ENCODE measurements at regions not wholly inside any gene's neighbourhood (a gene's known extent, or its start where the extent isn't known, plus 50 kb on each side); places are given as distances from the start of the nearest gene placed in this dataset.

- peak overlapping the region; percentile 89 for H3K27ac ChIP-seq (ENCODE audit: low read depth, low read length)
- no peak overlapping the region for H3K4me3 ChIP-seq (ENCODE audit: low read length in 3 of 3)
Observed at GRCh38 chr11:122248939-122249338, 132.9 kb upstream of the BLID start.

DNA sequence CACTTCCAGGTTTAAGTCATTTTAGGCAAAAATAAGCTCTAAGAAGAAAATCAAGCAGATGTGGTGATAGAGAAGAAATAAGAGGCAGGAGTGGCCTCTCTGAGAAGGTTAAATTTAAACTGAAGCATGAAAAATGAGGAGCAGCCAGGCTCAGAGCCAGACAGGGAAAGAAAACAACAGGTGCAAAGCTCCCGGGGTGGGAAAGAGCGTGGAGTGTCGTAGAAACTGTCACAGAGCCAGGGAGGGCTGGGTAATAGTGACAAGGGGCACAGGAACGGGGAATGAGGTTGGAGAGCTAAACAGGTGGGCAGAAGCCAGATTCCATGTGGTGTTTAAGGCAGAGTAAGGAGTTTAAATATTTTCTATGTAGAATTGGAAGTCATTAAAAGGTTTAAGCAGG lies 132.1 kb upstream of the BLID start:
- Histone ChIP-seq H3K36me3 (ENCODE audit: control insufficient read depth in 3 of 3, insufficient read depth in 3 of 3, low read length in 3 of 3) (no peaks in the 10 kb centered on the region), H3K27me3 (ENCODE audit: control insufficient read depth in 3 of 3, insufficient read depth in 3 of 3, low read length in 3 of 3) (no peaks in the 10 kb centered on the region), H3K4me3 (ENCODE audit: low read length in 3 of 3) (no peak overlapping the region), H3K9me3 (ENCODE audit: control insufficient read depth in 3 of 3, low read length in 3 of 3) (no peaks in the 10 kb centered on the region), H3K4me1 (ENCODE audit: control insufficient read depth in 3 of 3, insufficient read depth in 3 of 3, low read length in 3 of 3) (peaks cover 14 to 34% (median 16%) of the 10 kb centered on the region in 3 donors), H3K9ac (ENCODE audit: low read depth in 1 of 3, low read length in 3 of 3) (peak overlapping the region in 1 of 3 donors; percentile 54), H3K27ac (ENCODE audit: low read depth, low read length) (peak overlapping the region; percentile 89)

More at GRCh38 chr11:122248939-122249338, 132.9 kb upstream of the BLID start:
- Histone ChIP-seq H3K9ac (ENCODE audit: low read depth in 1 of 3, low read length in 3 of 3) (no peak overlapping the region), H3K27me3 (ENCODE audit: control insufficient read depth in 3 of 3, insufficient read depth in 3 of 3, low read length in 3 of 3) (no peaks in the 10 kb centered on the region), H3K36me3 (ENCODE audit: control insufficient read depth in 3 of 3, insufficient read depth in 3 of 3, low read length in 3 of 3) (no peaks in the 10 kb centered on the region), H3K4me1 (ENCODE audit: control insufficient read depth in 3 of 3, insufficient read depth in 3 of 3, low read length in 3 of 3) (peaks cover 14 to 34% (median 16%) of the 10 kb centered on the region in 3 donors), H3K9me3 (ENCODE audit: control insufficient read depth in 3 of 3, low read length in 3 of 3) (no peaks in the 10 kb centered on the region)

- peak overlapping the region; percentile 89 for H3K27ac ChIP-seq (ENCODE audit: low read depth, low read length)
- no peaks in the 10 kb centered on the region for H3K9me3 ChIP-seq (ENCODE audit: control insufficient read depth in 3 of 3, low read length in 3 of 3)
- peaks cover 14 to 34% (median 18%) of the 10 kb centered on the region in 3 donors for H3K4me1 ChIP-seq (ENCODE audit: control insufficient read depth in 3 of 3, insufficient read depth in 3 of 3, low read length in 3 of 3)
- no peak overlapping the region for H3K9ac ChIP-seq (ENCODE audit: low read depth in 1 of 3, low read length in 3 of 3)
- H3K4me3 ChIP-seq (ENCODE audit: low read length in 3 of 3), result no peak overlapping the region
- no peaks in the 10 kb centered on the region for H3K27me3 ChIP-seq (ENCODE audit: control insufficient read depth in 3 of 3, insufficient read depth in 3 of 3, low read length in 3 of 3)
- H3K36me3 ChIP-seq (ENCODE audit: control insufficient read depth in 3 of 3, insufficient read depth in 3 of 3, low read length in 3 of 3), result no peaks in the 10 kb centered on the region
Observed at GRCh38 chr11:122246874-122247273, 130.9 kb upstream of the BLID start.

DNA sequence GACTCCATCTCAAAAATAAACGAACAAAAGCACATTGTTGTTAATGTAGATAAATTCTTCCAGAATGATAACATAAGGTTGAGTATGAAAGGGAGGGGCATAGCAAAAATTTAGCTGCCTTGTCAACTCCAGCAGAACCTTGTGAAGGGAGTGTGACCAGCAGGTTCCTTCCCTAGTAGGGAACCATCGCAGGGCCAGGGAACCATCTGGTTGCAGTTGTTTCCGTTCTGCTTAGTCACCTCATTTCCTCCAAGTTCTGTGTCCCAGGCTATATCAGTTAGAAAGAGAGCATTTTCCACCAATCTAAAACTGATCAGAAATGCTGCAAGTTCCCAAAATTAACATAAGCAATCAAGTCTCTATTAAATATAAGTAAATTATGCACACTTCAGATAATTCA lies 126.7 kb upstream of the BLID start:
- Histone ChIP-seq H3K27ac (ENCODE audit: low read depth, low read length) (no peak overlapping the region), H3K36me3 (ENCODE audit: control insufficient read depth in 3 of 3, insufficient read depth in 3 of 3, low read length in 3 of 3) (no peaks in the 10 kb centered on the region), H3K9ac (ENCODE audit: low read depth in 1 of 3, low read length in 3 of 3) (no peak overlapping the region), H3K9me3 (ENCODE audit: control insufficient read depth in 3 of 3, low read length in 3 of 3) (no peaks in the 10 kb centered on the region), H3K27me3 (ENCODE audit: control insufficient read depth in 3 of 3, insufficient read depth in 3 of 3, low read length in 3 of 3) (no peaks in the 10 kb centered on the region), H3K4me1 (ENCODE audit: control insufficient read depth in 3 of 3, insufficient read depth in 3 of 3, low read length in 3 of 3) (peaks cover 11 to 18% (median 16%) of the 10 kb centered on the region in 3 donors), H3K4me3 (ENCODE audit: low read length in 3 of 3) (no peak overlapping the region)

GRCh38 chr11:122241566-122241965 lies 125.6 kb upstream of the BLID start:
- Histone ChIP-seq H3K27ac (ENCODE audit: low read depth, low read length) (no peak overlapping the region), H3K4me3 (ENCODE audit: low read length in 3 of 3) (no peak overlapping the region), H3K4me1 (ENCODE audit: control insufficient read depth in 3 of 3, insufficient read depth in 3 of 3, low read length in 3 of 3) (peaks cover 4 to 9% (median 9%) of the 10 kb centered on the region in 3 donors), H3K9me3 (ENCODE audit: control insufficient read depth in 3 of 3, low read length in 3 of 3) (no peaks in the 10 kb centered on the region), H3K27me3 (ENCODE audit: control insufficient read depth in 3 of 3, insufficient read depth in 3 of 3, low read length in 3 of 3) (no peaks in the 10 kb centered on the region), H3K36me3 (ENCODE audit: control insufficient read depth in 3 of 3, insufficient read depth in 3 of 3, low read length in 3 of 3) (no peaks in the 10 kb centered on the region), H3K9ac (ENCODE audit: low read depth in 1 of 3, low read length in 3 of 3) (no peak overlapping the region)

- H3K9ac ChIP-seq (ENCODE audit: low read depth in 1 of 3, low read length in 3 of 3), result no peak overlapping the region
- H3K36me3 ChIP-seq (ENCODE audit: control insufficient read depth in 3 of 3, insufficient read depth in 3 of 3, low read length in 3 of 3), result no peaks in the 10 kb centered on the region
- H3K9me3 ChIP-seq (ENCODE audit: control insufficient read depth in 3 of 3, low read length in 3 of 3), result no peaks in the 10 kb centered on the region
- no peak overlapping the region for H3K4me3 ChIP-seq (ENCODE audit: low read length in 3 of 3)
- peaks cover 0 to 11% (median 3%) of the 10 kb centered on the region in 3 donors for H3K4me1 ChIP-seq (ENCODE audit: control insufficient read depth in 3 of 3, insufficient read depth in 3 of 3, low read length in 3 of 3)
- H3K27ac ChIP-seq (ENCODE audit: low read depth, low read length), result no peak overlapping the region
- H3K27me3 ChIP-seq (ENCODE audit: control insufficient read depth in 3 of 3, insufficient read depth in 3 of 3, low read length in 3 of 3), result no peaks in the 10 kb centered on the region
Observed at GRCh38 chr11:122240638-122241037, 124.6 kb upstream of the BLID start.

GRCh38 chr11:122235615-122236014 lies 119.6 kb upstream of the BLID start:
- H3K27me3 ChIP-seq (ENCODE audit: control insufficient read depth in 3 of 3, insufficient read depth in 3 of 3, low read length in 3 of 3), result no peaks in the 10 kb centered on the region
- H3K36me3 ChIP-seq (ENCODE audit: control insufficient read depth in 3 of 3, insufficient read depth in 3 of 3, low read length in 3 of 3), result no peaks in the 10 kb centered on the region
- H3K4me1 ChIP-seq (ENCODE audit: control insufficient read depth in 3 of 3, insufficient read depth in 3 of 3, low read length in 3 of 3), result peaks cover 0 to 25% (median 9%) of the 10 kb centered on the region in 3 donors
- peak overlapping the region; percentile 73 for H3K27ac ChIP-seq (ENCODE audit: low read depth, low read length)
- peak overlapping the region in 1 of 3 donors; percentile 52 for H3K9ac ChIP-seq (ENCODE audit: low read depth in 1 of 3, low read length in 3 of 3)
- H3K9me3 ChIP-seq (ENCODE audit: control insufficient read depth in 3 of 3, low read length in 3 of 3), result no peaks in the 10 kb centered on the region
- H3K4me3 ChIP-seq (ENCODE audit: low read length in 3 of 3), result peak overlapping the region in 1 of 3 donors; percentile 33

- no peak overlapping the region for H3K9ac ChIP-seq (ENCODE audit: low read depth in 1 of 3, low read length in 3 of 3)
- H3K27me3 ChIP-seq (ENCODE audit: control insufficient read depth in 3 of 3, insufficient read depth in 3 of 3, low read length in 3 of 3), result no peaks in the 10 kb centered on the region
- no peaks in the 10 kb centered on the region for H3K9me3 ChIP-seq (ENCODE audit: control insufficient read depth in 3 of 3, low read length in 3 of 3)
- peak overlapping the region; percentile 73 for H3K27ac ChIP-seq (ENCODE audit: low read depth, low read length)
- H3K4me1 ChIP-seq (ENCODE audit: control insufficient read depth in 3 of 3, insufficient read depth in 3 of 3, low read length in 3 of 3), result peaks cover 1 to 30% (median 11%) of the 10 kb centered on the region in 3 donors
- no peaks in the 10 kb centered on the region for H3K36me3 ChIP-seq (ENCODE audit: control insufficient read depth in 3 of 3, insufficient read depth in 3 of 3, low read length in 3 of 3)
- peak overlapping the region in 1 of 3 donors; percentile 33 for H3K4me3 ChIP-seq (ENCODE audit: low read length in 3 of 3)
Observed at GRCh38 chr11:122234780-122235179, 118.8 kb upstream of the BLID start.

- H3K27ac ChIP-seq (ENCODE audit: low read depth, low read length), result peak overlapping the region; percentile 73
- H3K9ac ChIP-seq (ENCODE audit: low read depth in 1 of 3, low read length in 3 of 3), result no peak overlapping the region
Observed at GRCh38 chr11:122234257-122234656, 118.2 kb upstream of the BLID start.

DNA sequence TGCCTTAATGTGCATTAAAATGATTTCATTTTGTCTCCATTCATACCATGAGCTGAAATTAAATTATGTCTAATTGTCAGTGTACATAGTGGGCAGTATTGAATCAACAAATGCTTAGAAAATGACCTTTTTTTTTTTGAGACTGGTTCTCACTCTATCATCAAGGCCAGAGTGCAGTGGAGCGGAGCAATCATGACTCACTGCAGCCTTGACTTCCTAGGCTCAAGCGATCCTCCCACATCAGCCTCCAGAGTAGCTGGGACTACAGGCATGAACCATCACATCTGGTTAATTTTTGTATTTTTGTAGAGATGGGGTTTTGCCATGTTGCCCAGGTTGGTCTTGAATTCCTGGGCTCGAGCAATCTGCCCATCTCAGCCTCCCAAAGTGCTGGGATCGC lies 117.0 kb upstream of the BLID start:
- Histone ChIP-seq H3K4me3 (ENCODE audit: low read length in 3 of 3) (no peak overlapping the region), H3K27me3 (ENCODE audit: control insufficient read depth in 3 of 3, insufficient read depth in 3 of 3, low read length in 3 of 3) (no peaks in the 10 kb centered on the region), H3K27ac (ENCODE audit: low read depth, low read length) (no peak overlapping the region), H3K4me1 (ENCODE audit: control insufficient read depth in 3 of 3, insufficient read depth in 3 of 3, low read length in 3 of 3) (peaks cover 11 to 43% (median 20%) of the 10 kb centered on the region in 3 donors), H3K9me3 (ENCODE audit: control insufficient read depth in 3 of 3, low read length in 3 of 3) (no peaks in the 10 kb centered on the region), H3K36me3 (ENCODE audit: control insufficient read depth in 3 of 3, insufficient read depth in 3 of 3, low read length in 3 of 3) (no peaks in the 10 kb centered on the region), H3K9ac (ENCODE audit: low read depth in 1 of 3, low read length in 3 of 3) (no peak overlapping the region)

More at GRCh38 chr11:122234257-122234656, 118.2 kb upstream of the BLID start:
- Histone ChIP-seq H3K36me3 (ENCODE audit: control insufficient read depth in 3 of 3, insufficient read depth in 3 of 3, low read length in 3 of 3) (no peaks in the 10 kb centered on the region), H3K4me3 (ENCODE audit: low read length in 3 of 3) (no peak overlapping the region), H3K4me1 (ENCODE audit: control insufficient read depth in 3 of 3, insufficient read depth in 3 of 3, low read length in 3 of 3) (peaks cover 7 to 35% (median 13%) of the 10 kb centered on the region in 3 donors), H3K9me3 (ENCODE audit: control insufficient read depth in 3 of 3, low read length in 3 of 3) (no peaks in the 10 kb centered on the region), H3K27me3 (ENCODE audit: control insufficient read depth in 3 of 3, insufficient read depth in 3 of 3, low read length in 3 of 3) (no peaks in the 10 kb centered on the region)
